WTC11 (cell line): ENCODE measurements at regions not wholly inside any gene's neighbourhood (a gene's known extent, or its start where the extent isn't known, plus 50 kb on each side); places are given as distances from the start of the nearest gene placed in this dataset.

Experiments used
- ATAC-seq: fragments of 200-7000 bp; cut with Tn5 transposase; 2 replicates; pipeline ENCODE4 v1.10.0; 2021; ENCODE audit warnings: mild to moderate bottlenecking, moderate library complexity
- CTCF ChIA-PET: fragments of 300-600 bp; sonication (Branson Sonifier 250); formaldehyde crosslinking; loops from one replicate; lab custom pipeline; 2021; ENCODE audit warnings: antibody characterized with exemption; lab: Charles Lee
- POLR2A ChIA-PET: fragments of 350-600 bp; sonication (Branson Sonifier 250); formaldehyde crosslinking; loops from one replicate; lab custom pipeline; 2021; ENCODE audit warnings: antibody characterized with exemption; lab: Charles Lee
- DNase-seq: peaks from one replicate; pipeline ENCODE4 v3.0.0; 2021; ENCODE audit warnings: low spot score
- H3K27ac Mint-ChIP-seq: 2 replicates; pipeline ENCODE4 v1.8.0; 2021; ENCODE audit warnings: mixed read lengths
- H3K27me3 Mint-ChIP-seq: 2 replicates; pipeline ENCODE4 v1.8.0; 2021; ENCODE audit warnings: low read depth, mild to moderate bottlenecking, moderate library complexity, mixed read lengths
- H3K36me3 Mint-ChIP-seq: 2 replicates; pipeline ENCODE4 v1.8.0; 2021; ENCODE audit warnings: mixed read lengths
- H3K4me1 Mint-ChIP-seq: 2 replicates; pipeline ENCODE4 v1.8.0; 2022; ENCODE audit warnings: mixed read lengths
- H3K4me3 Mint-ChIP-seq: 2 replicates; pipeline ENCODE4 v1.8.0; 2021; ENCODE audit warnings: mild to moderate bottlenecking, moderate library complexity, mixed read lengths
- H3K9me3 Mint-ChIP-seq: 2 replicates; pipeline ENCODE4 v1.8.0; 2021; ENCODE audit warnings: mixed read lengths
- AFF4 ChIP-seq: sonication (generic); formaldehyde crosslinking; IDR thresholded peaks from 2 replicates; pipeline ENCODE4 v1.8.1; 2023; ENCODE audit warnings: mild to moderate bottlenecking, missing genetic modification reagents, borderline replicate concordance
- ATF1 ChIP-seq: sonication (generic); formaldehyde crosslinking; IDR thresholded peaks from 2 replicates; pipeline ENCODE4 v1.8.1; 2023; ENCODE audit warnings: mild to moderate bottlenecking, moderate library complexity, missing genetic modification reagents
- CREM ChIP-seq: sonication (generic); formaldehyde crosslinking; IDR thresholded peaks from 2 replicates; pipeline ENCODE4 v1.8.1; 2022; ENCODE audit warnings: mild to moderate bottlenecking, missing genetic modification reagents, moderate library complexity
- ERG ChIP-seq: fragments of 250-450 bp; sonication (Bioruptor Pico); IDR thresholded peaks from 2 replicates; pipeline ENCODE4 v1.8.0; 2021; ENCODE audit warnings: mild to moderate bottlenecking
- ESRRA ChIP-seq: sonication (generic); formaldehyde crosslinking; IDR thresholded peaks from 2 replicates; pipeline ENCODE4 v1.8.1; 2022; ENCODE audit warnings: mild to moderate bottlenecking, missing genetic modification reagents, borderline replicate concordance
- GABPB1 ChIP-seq: sonication (generic); formaldehyde crosslinking; IDR thresholded peaks from 2 replicates; pipeline ENCODE4 v1.8.1; 2023; ENCODE audit warnings: mild to moderate bottlenecking, missing genetic modification reagents
- HMGA2 ChIP-seq: fragments of 250-450 bp; sonication (Bioruptor Pico); IDR thresholded peaks from 2 replicates; pipeline ENCODE4 v1.4.0; 2021; ENCODE audit warnings: mild to moderate bottlenecking, moderate library complexity
- IRF1 ChIP-seq: sonication (generic); formaldehyde crosslinking; IDR thresholded peaks from 2 replicates; pipeline ENCODE4 v1.8.0; 2023; ENCODE audit warnings: missing genetic modification reagents
- MAX ChIP-seq: sonication (generic); formaldehyde crosslinking; IDR thresholded peaks from 2 replicates; pipeline ENCODE4 v1.8.0; 2022; ENCODE audit warnings: mild to moderate bottlenecking, missing genetic modification reagents
- MLX ChIP-seq: sonication (generic); formaldehyde crosslinking; IDR thresholded peaks from 2 replicates; pipeline ENCODE4 v1.8.1; 2023; ENCODE audit warnings: mild to moderate bottlenecking, missing genetic modification reagents, moderate library complexity
- MXD4 ChIP-seq: fragments of 250-450 bp; sonication (Bioruptor Pico); IDR thresholded peaks from 2 replicates; pipeline ENCODE4 v1.8.0; 2021; ENCODE audit warnings: mild to moderate bottlenecking, moderate library complexity, borderline replicate concordance
- NR1H2 ChIP-seq: sonication (generic); formaldehyde crosslinking; IDR thresholded peaks from 2 replicates; pipeline ENCODE4 v1.9.0; 2021; ENCODE audit warnings: mild to moderate bottlenecking, moderate library complexity, missing genetic modification reagents
- SMAD3 ChIP-seq: sonication (generic); formaldehyde crosslinking; IDR thresholded peaks from 2 replicates; pipeline ENCODE4 v1.8.0; 2022; ENCODE audit warnings: missing genetic modification reagents, mild to moderate bottlenecking, borderline replicate concordance
- USF1 ChIP-seq: sonication (generic); formaldehyde crosslinking; IDR thresholded peaks from 2 replicates; pipeline ENCODE4 v1.8.0; 2022; ENCODE audit warnings: mild to moderate bottlenecking, missing genetic modification reagents
- ZNF219 ChIP-seq: sonication (generic); formaldehyde crosslinking; IDR thresholded peaks from 2 replicates; pipeline ENCODE4 v1.8.0; 2023; ENCODE audit warnings: missing genetic modification reagents, mild to moderate bottlenecking, borderline replicate concordance
- ZNF232 ChIP-seq: sonication (generic); formaldehyde crosslinking; IDR thresholded peaks from 2 replicates; pipeline ENCODE4 v1.8.0; 2022; ENCODE audit warnings: mild to moderate bottlenecking, missing genetic modification reagents
- ZNF396 ChIP-seq: fragments of 250-450 bp; sonication (Bioruptor Pico); IDR thresholded peaks from 2 replicates; pipeline ENCODE4 v1.8.0; 2021; ENCODE audit warnings: mild to moderate bottlenecking, moderate library complexity, borderline replicate concordance
- ZNF532 ChIP-seq: fragments of 250-450 bp; sonication (Bioruptor Pico); IDR thresholded peaks from 2 replicates; pipeline ENCODE4 v1.9.0; 2021; ENCODE audit warnings: mild to moderate bottlenecking, borderline replicate concordance

- TF ChIP-seq MAX (CRISPR knock-in tag) (no peak), MXD4 (CRISPR knock-in tag) (no peak)
Observed at GRCh38 chr20:54929191-54929590, 453.8 kb downstream of the DOK5 start (continued).

- no peaks in the 10 kb centered on the region for H3K4me1 Mint-ChIP-seq
- POLR2A ChIA-PET: no interaction called here
- no peak for DNase-seq
- H3K9me3 Mint-ChIP-seq: peaks cover 79% of the 10 kb centered on the region
- peaks cover 59% of the 10 kb centered on the region for H3K36me3 Mint-ChIP-seq
- H3K27me3 Mint-ChIP-seq: peaks cover 4% of the 10 kb centered on the region
- TF ChIP-seq ZNF219 (CRISPR knock-in tag): no peak
- no peak for TF ChIP-seq NR1H2
- TF ChIP-seq MLX (CRISPR knock-in tag): no peak
- TF ChIP-seq IRF1: no peak
- TF ChIP-seq ESRRA: no peak
- TF ChIP-seq SMAD3: no peak
- no peak for TF ChIP-seq ERG
- no peak for TF ChIP-seq AFF4 (CRISPR knock-in tag)
- TF ChIP-seq ZNF232 (CRISPR knock-in tag): no peak
- TF ChIP-seq HMGA2 (CRISPR knock-in tag): no peak
- no peak for TF ChIP-seq ATF1 (CRISPR knock-in tag)
- TF ChIP-seq MAX (CRISPR knock-in tag): no peak
- TF ChIP-seq GABPB1: no peak
- TF ChIP-seq USF1: no peak
- TF ChIP-seq ZNF396 (CRISPR knock-in tag): no peak
- TF ChIP-seq CREM (CRISPR knock-in tag): no peak
- TF ChIP-seq MXD4 (CRISPR knock-in tag): no peak
- no peak for TF ChIP-seq ZNF532 (CRISPR knock-in tag)
- TF ChIP-seq, all 79 proteins: peak for 0
- no peak overlapping the region for H3K27ac Mint-ChIP-seq
- ATAC-seq: no peak
- CTCF ChIA-PET: no interaction called here
- no peak overlapping the region for H3K4me3 Mint-ChIP-seq
Observed at GRCh38 chr20:54928564-54928963, 453.2 kb downstream of the DOK5 start.
